ENCODE measurements at regions not wholly inside any gene's neighbourhood (a gene's known extent, or its start where the extent isn't known, plus 50 kb on each side); places are given as distances from the start of the nearest gene placed in this dataset.
"Not testable (repeated sequence)": the region's sequence is repeated elsewhere in the genome, so short reads cannot be mapped to it uniquely, and the experiment has no call there.

DNA sequence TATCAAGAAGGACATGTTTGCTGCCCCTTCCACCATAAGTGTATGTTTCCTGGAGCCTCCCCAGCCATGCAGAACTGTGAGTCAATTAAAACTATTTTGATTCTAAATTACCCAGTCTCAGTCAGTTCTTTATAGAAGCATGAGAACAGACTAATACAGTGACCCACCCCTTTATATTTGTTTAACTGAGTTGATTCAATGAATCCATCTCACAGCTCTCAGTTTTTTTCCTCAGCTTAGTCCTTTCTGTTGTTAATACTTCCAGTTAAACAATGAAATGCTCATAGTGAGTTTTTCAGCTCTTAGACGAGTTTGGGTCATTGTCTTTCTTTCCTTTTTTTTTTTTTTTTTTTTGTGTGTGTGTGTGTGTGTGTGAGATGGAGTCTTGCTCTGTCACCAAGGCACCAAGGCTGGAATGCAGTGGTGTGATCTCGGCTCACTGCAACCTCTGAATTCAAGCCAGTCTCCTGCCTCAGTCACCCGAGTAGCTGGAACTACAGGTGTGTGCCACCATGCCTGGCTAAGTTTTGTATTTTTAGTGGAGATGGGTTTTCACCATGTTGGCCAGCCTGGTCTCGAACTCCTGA, 417.9 kb upstream of the ZNG1F start:
- DNase-seq, result not testable (repeated sequence)

DNA sequence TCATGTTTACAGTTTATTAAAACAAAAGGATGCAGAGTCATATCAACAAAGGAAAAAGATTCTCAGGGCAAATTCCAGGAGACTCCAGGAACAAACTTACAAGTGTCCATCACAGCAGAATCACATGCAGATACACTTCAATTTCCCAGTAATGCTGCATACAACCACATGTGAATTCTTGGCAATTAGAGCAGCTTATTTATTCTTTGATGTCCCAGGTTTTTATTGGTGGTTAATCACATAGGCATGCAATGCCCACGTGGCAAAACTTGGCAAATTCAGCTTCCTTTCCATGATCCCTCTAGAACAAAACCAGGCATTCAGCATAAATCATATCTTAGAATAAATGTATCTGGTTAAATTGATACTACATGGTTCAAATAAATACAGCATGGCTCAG, 376.5 kb upstream of the ZNG1F start:
- DNase-seq, result not testable (repeated sequence)

Data from suppressor macrophage treated with lipopolysaccharide for 1 hour (primary cell).